ENCODE measurements at regions not wholly inside any gene's neighbourhood (a gene's known extent, or its start where the extent isn't known, plus 50 kb on each side); places are given as distances from the start of the nearest gene placed in this dataset.

GRCh38 chr5:125065741-125066140, 319.3 kb upstream of the ZNF608 start:
- TF ChIP-seq CTCF (IDR thresholded peaks at IDR 0.05 in 4 of 5, conservative IDR thresholded peaks at IDR 0.05 in 1 of 5) (no peak), POLR2A (IDR thresholded peaks at IDR 0.05) (no peak)

Data from gastrocnemius medialis (tissue), 4 donors.